CD4-positive, alpha-beta T cell (primary cell): ENCODE measurements at regions not wholly inside any gene's neighbourhood (a gene's known extent, or its start where the extent isn't known, plus 50 kb on each side); places are given as distances from the start of the nearest gene placed in this dataset.

ENCODE experiments used
- ATAC-seq: fragments of 200-7000 bp; cut with Tn5 transposase; one replicate; pipeline ENCODE4 v1.10.0; 2022; ENCODE audit warnings: mild to moderate bottlenecking; ENCODE audit not compliant: poor library complexity
- CTCF ChIA-PET: fragments of 350-600 bp; sonication (Branson Sonifier 250); formaldehyde crosslinking; loops from one replicate; lab custom pipeline; 2021; ENCODE audit warnings: antibody characterized with exemption, inconsistent platforms; lab: Charles Lee
- POLR2A ChIA-PET: fragments of 350-600 bp; sonication (Branson Sonifier 250); formaldehyde crosslinking; loops from one replicate; lab custom pipeline; 2021; ENCODE audit warnings: antibody characterized with exemption, inconsistent platforms; lab: Charles Lee
- DNase-seq, 14 experiments: peaks; one replicate each; pipeline ENCODE4 v3.0.0-alpha.2; 2013 to 2020; ENCODE audit warnings: mixed read lengths in 2 of 14
- H3K27ac ChIP-seq, 2 donors: one replicate each; pipeline versions ENCODE4 v1.5.1 to v1.7.0; 2013; ENCODE audit warnings: low read length in 2 of 2, low read depth in 1 of 2, mild to moderate bottlenecking in 1 of 2
- H3K27me3 ChIP-seq, 2 experiments: 1 replicate in 1 of 2; 2 replicates in 1 of 2; pipeline versions ENCODE4 v1.6.1 to v1.7.0; 2013; ENCODE audit warnings: low read length in 2 of 2, control low read depth in 1 of 2, mild to moderate bottlenecking in 1 of 2, moderate library complexity in 1 of 2; ENCODE audit not compliant: insufficient read depth in 2 of 2, control insufficient read depth in 1 of 2
- H3K36me3 ChIP-seq: one replicate; pipeline ENCODE4 v1.6.1; 2013; ENCODE audit warnings: low read length, control low read depth; ENCODE audit not compliant: insufficient read depth
- H3K4me1 ChIP-seq: one replicate; pipeline ENCODE4 v1.6.1; 2013; ENCODE audit warnings: low read length, control low read depth; ENCODE audit not compliant: insufficient read depth
- H3K4me3 ChIP-seq: one replicate; pipeline ENCODE4 v1.5.1; 2013; ENCODE audit warnings: mild to moderate bottlenecking, low read length, moderate library complexity
- H3K9me3 ChIP-seq, 2 experiments: 1 replicate in 1 of 2; 2 replicates in 1 of 2; pipeline versions ENCODE4 v1.6.1 to v1.7.0; 2013; ENCODE audit warnings: low read length in 2 of 2, mild to moderate bottlenecking in 2 of 2, control low read depth in 1 of 2, moderate library complexity in 1 of 2; ENCODE audit not compliant: control insufficient read depth in 1 of 2, insufficient read depth in 1 of 2
- H3K27ac Mint-ChIP-seq: one replicate; pipeline ENCODE4 v1.8.0; 2020; ENCODE audit warnings: mixed read lengths
- H3K27me3 Mint-ChIP-seq: one replicate; pipeline ENCODE4 v1.8.0; 2021; ENCODE audit warnings: mixed read lengths
- H3K36me3 Mint-ChIP-seq: one replicate; pipeline ENCODE4 v1.8.0; 2021; ENCODE audit warnings: low read depth, mixed read lengths
- H3K4me1 Mint-ChIP-seq: one replicate; pipeline ENCODE4 v1.8.0; 2021; ENCODE audit warnings: low read depth, mixed read lengths
- H3K4me3 Mint-ChIP-seq: one replicate; pipeline ENCODE4 v1.8.0; 2020; ENCODE audit warnings: mild to moderate bottlenecking, mixed read lengths
- H3K9me3 Mint-ChIP-seq: one replicate; pipeline ENCODE4 v1.8.0; 2020; ENCODE audit warnings: mixed read lengths
- CTCF ChIP-seq: fragments of 200-600 bp; IDR thresholded peaks from one replicate; pipeline ENCODE4 v1.8.0; 2022; ENCODE audit warnings: antibody characterized with exemption, mild to moderate bottlenecking
- intact Hi-C, 2 experiments: fragments of 100-400 bp; cut with DNase I in 1 of 2; cut with micrococcal nuclease in 1 of 2; formaldehyde crosslinking; loops; one replicate each; pipeline versions ENCODE4 v1.15.1 to v1.9.0; 2023 to 2025; cut with DNase I, micrococcal nuclease

GRCh38 chr13:56201834-56202233 lies 938.9 kb upstream of the PRR20A start:
- no peak for TF ChIP-seq CTCF
- Histone ChIP-seq H3K27ac (no peak overlapping the region), H3K27me3 (no peaks in the 10 kb centered on the region), H3K36me3 (no peaks in the 10 kb centered on the region), H3K4me1 (no peaks in the 10 kb centered on the region), H3K9me3 (no peaks in the 10 kb centered on the region), H3K4me3 (no peak overlapping the region)
- H3K27me3 Mint-ChIP-seq = no peaks in the 10 kb centered on the region
- H3K27ac Mint-ChIP-seq = no peak overlapping the region
- ATAC-seq (no peak), DNase-seq (no peak)
- intact Hi-C loops = no loop called here
- POLR2A ChIA-PET = no interaction called here
- H3K9me3 Mint-ChIP-seq = peaks cover 13% of the 10 kb centered on the region
- CTCF ChIA-PET = no interaction called here
- H3K36me3 Mint-ChIP-seq = no peaks in the 10 kb centered on the region
- no peaks in the 10 kb centered on the region for H3K4me1 Mint-ChIP-seq
- no peak overlapping the region for H3K4me3 Mint-ChIP-seq

DNA sequence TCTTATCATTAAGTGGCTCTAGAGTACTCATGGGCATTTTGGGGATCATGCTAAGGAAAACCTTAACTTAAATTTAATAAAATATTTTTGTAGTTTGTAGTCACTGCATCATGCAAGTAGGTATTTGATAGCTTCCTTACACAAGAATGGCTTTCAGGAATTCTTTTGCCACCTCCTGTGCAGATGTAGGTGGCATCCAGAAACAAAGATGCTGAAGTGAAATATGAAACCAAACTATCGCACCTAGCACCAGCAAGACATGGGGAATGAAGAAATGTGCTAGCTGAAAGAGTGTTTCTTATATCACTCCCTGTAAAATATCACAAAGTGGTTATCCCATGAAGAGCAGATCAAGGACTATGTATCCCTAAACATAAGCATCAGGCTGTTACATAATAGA lies 924.5 kb upstream of the PRR20A start:
- Mint-ChIP-seq H3K36me3 (no peaks in the 10 kb centered on the region), H3K4me3 (no peak overlapping the region), H3K4me1 (no peaks in the 10 kb centered on the region), H3K9me3 (peaks cover 14% of the 10 kb centered on the region), H3K27me3 (no peaks in the 10 kb centered on the region), H3K27ac (no peak overlapping the region)
- Histone ChIP-seq H3K27me3 (no peaks in the 10 kb centered on the region), H3K4me1 (no peaks in the 10 kb centered on the region), H3K9me3 (peaks cover 0 to 3% of the 10 kb centered on the region in 2 experiments), H3K36me3 (no peaks in the 10 kb centered on the region), H3K4me3 (no peak overlapping the region), H3K27ac (no peak overlapping the region)
- intact Hi-C loops = no loop called here
- ChIA-PET POLR2A (no interaction called here), CTCF (no interaction called here)
- DNase-seq = no peak
- ATAC-seq = no peak
- TF ChIP-seq CTCF = no peak

DNA sequence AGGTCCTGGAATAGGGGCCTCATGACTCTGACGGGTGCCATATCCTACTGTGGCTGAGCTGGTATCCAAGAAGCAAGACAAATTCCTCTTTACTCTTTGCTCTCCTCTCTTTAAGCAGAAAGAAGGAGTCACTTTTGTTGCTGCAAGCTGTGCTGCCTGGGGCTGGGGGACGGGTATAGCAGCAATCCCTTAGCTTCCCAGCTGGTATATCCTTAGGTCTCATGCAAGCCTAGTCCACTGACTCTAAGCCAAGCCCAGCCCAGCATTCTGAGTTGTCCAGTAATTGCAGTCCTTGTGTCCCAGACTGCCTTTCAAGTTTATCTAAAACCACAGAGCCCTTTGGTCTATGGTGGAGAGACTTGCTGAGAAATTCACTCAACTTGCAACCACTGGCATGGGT lies 893.0 kb upstream of the PRR20A start:
- peaks cover 23% of the 10 kb centered on the region for H3K9me3 Mint-ChIP-seq
- no peaks in the 10 kb centered on the region for H3K27me3 Mint-ChIP-seq
- H3K36me3 ChIP-seq = no peaks in the 10 kb centered on the region
- no peak for DNase-seq
- ChIA-PET POLR2A (no interaction called here), CTCF (no interaction called here)
- no peak for ATAC-seq
- no peak overlapping the region for H3K4me3 Mint-ChIP-seq
- no peaks in the 10 kb centered on the region for H3K27me3 ChIP-seq
- no peaks in the 10 kb centered on the region for H3K36me3 Mint-ChIP-seq
- no peak overlapping the region for H3K27ac ChIP-seq
- TF ChIP-seq CTCF = no peak
- H3K4me3 ChIP-seq = no peak overlapping the region
- no peaks in the 10 kb centered on the region for H3K4me1 ChIP-seq
- intact Hi-C loops = no loop called here
- no peak overlapping the region for H3K27ac Mint-ChIP-seq
- peaks cover 7% of the 10 kb centered on the region in 2 experiments for H3K9me3 ChIP-seq
- no peaks in the 10 kb centered on the region for H3K4me1 Mint-ChIP-seq
